ENCODE measurements at regions not wholly inside any gene's neighbourhood (a gene's known extent, or its start where the extent isn't known, plus 50 kb on each side); places are given as distances from the start of the nearest gene placed in this dataset.

DNA sequence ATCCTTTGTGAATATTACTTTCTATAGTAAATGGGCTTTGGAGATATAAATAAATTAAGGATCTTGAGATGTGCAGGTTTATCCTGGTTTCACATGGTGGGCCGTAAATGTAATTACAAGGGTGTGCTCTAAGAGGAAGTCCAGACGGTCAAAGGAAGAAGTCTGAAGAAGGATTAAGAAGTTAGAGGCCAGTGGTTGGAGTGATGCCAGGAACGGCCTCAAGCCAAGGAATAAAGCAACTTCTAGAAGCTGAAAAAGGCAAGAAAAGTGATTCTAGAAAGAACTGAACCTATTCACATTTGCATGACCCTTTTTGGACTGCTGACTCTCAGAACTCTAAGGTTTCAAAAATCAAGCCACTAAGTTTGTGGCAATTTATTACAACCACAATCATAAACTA lies 981.3 kb upstream of the ALCAM start (continued):
- TF ChIP-seq ZNF8 (CRISPR knock-in tag; IDR thresholded peaks at IDR 0.05) (no peak), SNAI2 (CRISPR knock-in tag; IDR thresholded peaks at IDR 0.05) (no peak), ARNTL (CRISPR knock-in tag; IDR thresholded peaks at IDR 0.05; ENCODE audit: borderline replicate concordance, low read depth) (no peak), TOX (CRISPR knock-in tag; IDR thresholded peaks at IDR 0.05; ENCODE audit: borderline replicate concordance) (no peak), ZFP30 (CRISPR knock-in tag; IDR thresholded peaks at IDR 0.05) (no peak), ESRRG (CRISPR knock-in tag; IDR thresholded peaks at IDR 0.05) (no peak)
- TF ChIP-seq, protein P1, sequence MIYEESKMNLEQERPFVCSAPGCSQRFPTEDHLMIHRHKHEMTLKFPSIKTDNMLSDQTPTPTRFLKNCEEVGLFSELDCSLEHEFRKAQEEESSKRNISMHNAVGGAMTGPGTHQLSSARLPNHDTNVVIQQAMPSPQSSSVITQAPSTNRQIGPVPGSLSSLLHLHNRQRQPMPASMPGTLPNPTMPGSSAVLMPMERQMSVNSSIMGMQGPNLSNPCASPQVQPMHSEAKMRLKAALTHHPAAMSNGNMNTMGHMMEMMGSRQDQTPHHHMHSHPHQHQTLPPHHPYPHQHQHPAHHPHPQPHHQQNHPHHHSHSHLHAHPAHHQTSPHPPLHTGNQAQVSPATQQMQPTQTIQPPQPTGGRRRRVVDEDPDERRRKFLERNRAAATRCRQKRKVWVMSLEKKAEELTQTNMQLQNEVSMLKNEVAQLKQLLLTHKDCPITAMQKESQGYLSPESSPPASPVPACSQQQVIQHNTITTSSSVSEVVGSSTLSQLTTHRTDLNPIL (CRISPR knock-in tag; IDR thresholded peaks at IDR 0.05; ENCODE audit: low read depth), result no peak
- TF ChIP-seq, protein P2, sequence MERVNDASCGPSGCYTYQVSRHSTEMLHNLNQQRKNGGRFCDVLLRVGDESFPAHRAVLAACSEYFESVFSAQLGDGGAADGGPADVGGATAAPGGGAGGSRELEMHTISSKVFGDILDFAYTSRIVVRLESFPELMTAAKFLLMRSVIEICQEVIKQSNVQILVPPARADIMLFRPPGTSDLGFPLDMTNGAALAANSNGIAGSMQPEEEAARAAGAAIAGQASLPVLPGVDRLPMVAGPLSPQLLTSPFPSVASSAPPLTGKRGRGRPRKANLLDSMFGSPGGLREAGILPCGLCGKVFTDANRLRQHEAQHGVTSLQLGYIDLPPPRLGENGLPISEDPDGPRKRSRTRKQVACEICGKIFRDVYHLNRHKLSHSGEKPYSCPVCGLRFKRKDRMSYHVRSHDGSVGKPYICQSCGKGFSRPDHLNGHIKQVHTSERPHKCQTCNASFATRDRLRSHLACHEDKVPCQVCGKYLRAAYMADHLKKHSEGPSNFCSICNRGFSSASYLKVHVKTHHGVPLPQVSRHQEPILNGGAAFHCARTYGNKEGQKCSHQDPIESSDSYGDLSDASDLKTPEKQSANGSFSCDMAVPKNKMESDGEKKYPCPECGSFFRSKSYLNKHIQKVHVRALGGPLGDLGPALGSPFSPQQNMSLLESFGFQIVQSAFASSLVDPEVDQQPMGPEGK (CRISPR knock-in tag; IDR thresholded peaks at IDR 0.05; ENCODE audit: borderline replicate concordance), result no peak

DNA sequence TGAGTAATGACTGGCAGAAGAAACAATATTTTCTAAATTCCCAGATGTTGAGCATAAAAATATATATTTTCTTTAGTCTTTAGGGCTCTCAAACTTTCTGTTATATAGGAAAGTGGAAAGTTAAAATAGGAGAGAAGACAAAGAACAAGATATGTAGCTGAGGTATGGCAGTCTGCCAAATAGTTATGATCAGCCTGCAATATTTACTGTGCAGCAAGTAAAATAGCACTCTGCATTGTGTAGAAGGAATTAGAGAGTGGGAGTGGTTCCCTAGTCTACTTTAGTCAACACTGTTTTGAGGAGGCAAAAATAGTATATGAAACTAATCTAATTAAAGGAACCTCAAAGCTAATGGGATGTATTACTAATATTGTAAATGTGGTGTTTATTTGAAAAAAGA lies 978.1 kb upstream of the ALCAM start:
- ATAC-seq, result no peak; the same call in 2 of the 3 replicates
- TF ChIP-seq PPARA (CRISPR knock-in tag; IDR thresholded peaks at IDR 0.05; ENCODE audit: borderline replicate concordance) (no peak), ESRRG (CRISPR knock-in tag; IDR thresholded peaks at IDR 0.05) (no peak), ZNF70 (CRISPR knock-in tag; IDR thresholded peaks at IDR 0.05) (no peak), ZFP3 (CRISPR knock-in tag; IDR thresholded peaks at IDR 0.05) (no peak), CSDC2 (CRISPR knock-in tag; IDR thresholded peaks at IDR 0.05) (no peak), ZNF8 (CRISPR knock-in tag; IDR thresholded peaks at IDR 0.05) (no peak), TCF4 (CRISPR knock-in tag; IDR thresholded peaks at IDR 0.05; ENCODE audit: borderline replicate concordance) (no peak), ZFP30 (CRISPR knock-in tag; IDR thresholded peaks at IDR 0.05) (no peak), GLIS3 (CRISPR knock-in tag; IDR thresholded peaks at IDR 0.05) (no peak), ISL1 (CRISPR knock-in tag; IDR thresholded peaks at IDR 0.05) (no peak), RARB (CRISPR knock-in tag; IDR thresholded peaks at IDR 0.05) (no peak), BACH2 (CRISPR knock-in tag; IDR thresholded peaks at IDR 0.05; ENCODE audit: borderline replicate concordance) (no peak), OSR1 (CRISPR knock-in tag; IDR thresholded peaks at IDR 0.05) (no peak), SNAI2 (CRISPR knock-in tag; IDR thresholded peaks at IDR 0.05) (no peak)
- TF ChIP-seq, protein P2 (CRISPR knock-in tag; IDR thresholded peaks at IDR 0.05; ENCODE audit: borderline replicate concordance), result no peak
- TF ChIP-seq, protein P3, sequence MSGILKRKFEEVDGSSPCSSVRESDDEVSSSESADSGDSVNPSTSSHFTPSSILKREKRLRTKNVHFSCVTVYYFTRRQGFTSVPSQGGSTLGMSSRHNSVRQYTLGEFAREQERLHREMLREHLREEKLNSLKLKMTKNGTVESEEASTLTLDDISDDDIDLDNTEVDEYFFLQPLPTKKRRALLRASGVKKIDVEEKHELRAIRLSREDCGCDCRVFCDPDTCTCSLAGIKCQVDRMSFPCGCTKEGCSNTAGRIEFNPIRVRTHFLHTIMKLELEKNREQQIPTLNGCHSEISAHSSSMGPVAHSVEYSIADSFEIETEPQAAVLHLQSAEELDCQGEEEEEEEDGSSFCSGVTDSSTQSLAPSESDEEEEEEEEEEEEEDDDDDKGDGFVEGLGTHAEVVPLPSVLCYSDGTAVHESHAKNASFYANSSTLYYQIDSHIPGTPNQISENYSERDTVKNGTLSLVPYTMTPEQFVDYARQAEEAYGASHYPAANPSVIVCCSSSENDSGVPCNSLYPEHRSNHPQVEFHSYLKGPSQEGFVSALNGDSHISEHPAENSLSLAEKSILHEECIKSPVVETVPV (CRISPR knock-in tag; IDR thresholded peaks at IDR 0.05), result no peak
- TF ChIP-seq, protein P4, sequence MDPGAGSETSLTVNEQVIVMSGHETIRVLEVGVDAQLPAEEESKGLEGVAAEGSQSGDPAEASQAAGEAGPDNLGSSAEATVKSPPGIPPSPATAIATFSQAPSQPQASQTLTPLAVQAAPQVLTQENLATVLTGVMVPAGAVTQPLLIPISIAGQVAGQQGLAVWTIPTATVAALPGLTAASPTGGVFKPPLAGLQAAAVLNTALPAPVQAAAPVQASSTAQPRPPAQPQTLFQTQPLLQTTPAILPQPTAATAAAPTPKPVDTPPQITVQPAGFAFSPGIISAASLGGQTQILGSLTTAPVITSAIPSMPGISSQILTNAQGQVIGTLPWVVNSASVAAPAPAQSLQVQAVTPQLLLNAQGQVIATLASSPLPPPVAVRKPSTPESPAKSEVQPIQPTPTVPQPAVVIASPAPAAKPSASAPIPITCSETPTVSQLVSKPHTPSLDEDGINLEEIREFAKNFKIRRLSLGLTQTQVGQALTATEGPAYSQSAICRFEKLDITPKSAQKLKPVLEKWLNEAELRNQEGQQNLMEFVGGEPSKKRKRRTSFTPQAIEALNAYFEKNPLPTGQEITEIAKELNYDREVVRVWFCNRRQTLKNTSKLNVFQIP (CRISPR knock-in tag; IDR thresholded peaks at IDR 0.05; ENCODE audit: borderline replicate concordance, low read depth), result no peak
- TF ChIP-seq, protein P5, sequence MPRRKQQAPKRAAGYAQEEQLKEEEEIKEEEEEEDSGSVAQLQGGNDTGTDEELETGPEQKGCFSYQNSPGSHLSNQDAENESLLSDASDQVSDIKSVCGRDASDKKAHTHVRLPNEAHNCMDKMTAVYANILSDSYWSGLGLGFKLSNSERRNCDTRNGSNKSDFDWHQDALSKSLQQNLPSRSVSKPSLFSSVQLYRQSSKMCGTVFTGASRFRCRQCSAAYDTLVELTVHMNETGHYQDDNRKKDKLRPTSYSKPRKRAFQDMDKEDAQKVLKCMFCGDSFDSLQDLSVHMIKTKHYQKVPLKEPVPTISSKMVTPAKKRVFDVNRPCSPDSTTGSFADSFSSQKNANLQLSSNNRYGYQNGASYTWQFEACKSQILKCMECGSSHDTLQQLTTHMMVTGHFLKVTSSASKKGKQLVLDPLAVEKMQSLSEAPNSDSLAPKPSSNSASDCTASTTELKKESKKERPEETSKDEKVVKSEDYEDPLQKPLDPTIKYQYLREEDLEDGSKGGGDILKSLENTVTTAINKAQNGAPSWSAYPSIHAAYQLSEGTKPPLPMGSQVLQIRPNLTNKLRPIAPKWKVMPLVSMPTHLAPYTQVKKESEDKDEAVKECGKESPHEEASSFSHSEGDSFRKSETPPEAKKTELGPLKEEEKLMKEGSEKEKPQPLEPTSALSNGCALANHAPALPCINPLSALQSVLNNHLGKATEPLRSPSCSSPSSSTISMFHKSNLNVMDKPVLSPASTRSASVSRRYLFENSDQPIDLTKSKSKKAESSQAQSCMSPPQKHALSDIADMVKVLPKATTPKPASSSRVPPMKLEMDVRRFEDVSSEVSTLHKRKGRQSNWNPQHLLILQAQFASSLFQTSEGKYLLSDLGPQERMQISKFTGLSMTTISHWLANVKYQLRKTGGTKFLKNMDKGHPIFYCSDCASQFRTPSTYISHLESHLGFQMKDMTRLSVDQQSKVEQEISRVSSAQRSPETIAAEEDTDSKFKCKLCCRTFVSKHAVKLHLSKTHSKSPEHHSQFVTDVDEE (CRISPR knock-in tag; IDR thresholded peaks at IDR 0.05), result no peak
